ENCODE measurements at regions not wholly inside any gene's neighbourhood (a gene's known extent, or its start where the extent isn't known, plus 50 kb on each side); places are given as distances from the start of the nearest gene placed in this dataset.

DNA sequence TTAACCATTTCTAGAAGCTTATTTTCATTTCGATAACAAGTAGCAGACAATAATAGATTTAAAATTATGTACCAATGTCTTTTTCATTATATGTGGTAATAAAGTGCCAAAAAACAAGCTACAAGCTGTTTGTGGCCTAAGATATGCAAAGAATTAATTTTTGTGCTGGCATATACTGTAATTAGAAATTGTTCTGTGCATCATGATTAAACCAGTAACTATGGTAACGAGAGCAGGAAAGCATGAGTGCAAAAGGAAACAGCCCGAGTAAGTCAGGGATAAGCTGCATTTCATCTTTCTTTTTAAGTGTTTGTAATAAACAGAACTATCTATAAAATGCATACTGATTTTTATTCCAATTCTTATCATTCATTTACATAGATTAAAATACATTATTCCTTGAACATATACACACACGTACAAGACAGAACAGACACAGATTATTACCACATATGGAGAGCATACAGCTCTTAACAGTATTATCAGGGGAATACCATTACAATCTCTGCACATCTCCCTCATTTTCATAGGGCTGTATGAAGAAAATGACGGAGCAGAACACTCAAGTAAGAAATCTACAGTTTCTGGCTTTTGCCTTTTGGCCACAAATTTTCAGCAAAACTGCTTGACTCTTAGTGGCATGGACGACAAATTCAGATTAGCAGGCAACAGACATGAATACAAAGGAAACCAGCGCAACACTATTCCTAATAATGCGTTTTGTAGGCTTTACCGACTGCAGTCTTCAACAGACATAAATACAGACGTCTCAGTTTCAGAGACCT is 121.3 kb upstream of the WDR17 start:
- in situ Hi-C loops (cut with MboI; ENCODE audit: low pct_unique_long_range_greater_than_20kb, low sequenced_read_pairs): no loop called here

DNA sequence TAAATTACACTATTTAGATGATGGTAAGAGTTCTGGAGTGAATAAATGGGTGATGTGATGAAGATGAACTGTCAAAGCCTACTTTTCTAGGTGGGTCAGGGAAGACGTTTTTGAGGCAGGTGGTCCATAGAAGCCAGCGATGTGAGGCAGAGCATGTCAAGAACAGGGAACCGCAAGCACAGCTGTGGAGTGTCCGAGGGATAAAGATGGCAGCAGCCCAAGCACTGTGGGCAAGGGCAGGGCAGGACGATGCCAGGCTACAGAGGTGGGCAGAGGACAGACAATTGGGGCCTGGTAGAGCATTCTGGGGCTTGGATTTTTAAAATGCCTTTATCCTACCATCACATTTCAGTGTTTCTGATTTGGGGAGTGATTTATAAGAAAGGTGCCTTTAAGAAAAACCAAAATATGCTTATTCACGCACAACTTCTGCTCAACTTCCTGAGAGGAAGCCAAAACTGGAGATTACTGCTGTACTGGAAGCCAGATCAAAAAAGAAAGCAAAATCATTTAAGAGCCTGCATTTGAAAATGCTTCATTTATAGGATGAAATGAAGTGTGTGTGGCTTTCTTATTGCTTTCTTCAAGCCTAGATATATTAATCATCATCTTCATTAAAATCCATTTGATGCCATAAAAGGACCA is 119.0 kb upstream of the WDR17 start:
- peak; percentile 35 for DNase-seq
- in situ Hi-C loops (cut with MboI; ENCODE audit: low pct_unique_long_range_greater_than_20kb, low sequenced_read_pairs): no loop called here

More for the DNA sequence above, 121.3 kb upstream of the WDR17 start:
- no peak for DNase-seq

DNA sequence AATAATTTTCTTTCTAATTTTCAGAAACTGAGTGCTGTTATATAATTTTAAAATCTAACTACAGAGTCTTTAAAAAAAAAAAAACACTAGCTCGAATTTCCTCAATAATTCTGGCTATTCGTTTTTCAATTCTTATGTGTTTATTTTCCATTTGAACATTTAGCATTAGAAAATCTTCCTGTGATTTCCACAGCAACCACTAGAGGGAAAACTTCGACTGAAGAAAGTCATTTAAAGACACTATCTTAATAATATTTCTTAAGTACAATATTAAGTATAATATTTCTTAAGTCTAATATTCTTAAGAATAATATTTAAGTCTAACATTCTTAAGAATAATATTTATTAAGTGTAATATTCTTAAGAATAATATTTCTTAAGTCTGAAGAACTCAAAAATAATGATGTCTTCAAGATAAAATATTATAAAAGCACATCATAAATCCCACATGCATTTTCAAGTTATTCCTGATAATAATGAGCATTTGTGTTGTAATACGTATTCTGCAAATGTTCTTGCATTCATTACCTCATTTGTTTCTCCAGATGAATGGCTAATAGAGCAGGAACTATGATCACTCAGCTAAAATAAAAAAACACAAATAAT is 118.4 kb upstream of the WDR17 start:
- peak; percentile 20 for DNase-seq
- in situ Hi-C loops (cut with MboI; ENCODE audit: low pct_unique_long_range_greater_than_20kb, low sequenced_read_pairs): no loop called here

DNA sequence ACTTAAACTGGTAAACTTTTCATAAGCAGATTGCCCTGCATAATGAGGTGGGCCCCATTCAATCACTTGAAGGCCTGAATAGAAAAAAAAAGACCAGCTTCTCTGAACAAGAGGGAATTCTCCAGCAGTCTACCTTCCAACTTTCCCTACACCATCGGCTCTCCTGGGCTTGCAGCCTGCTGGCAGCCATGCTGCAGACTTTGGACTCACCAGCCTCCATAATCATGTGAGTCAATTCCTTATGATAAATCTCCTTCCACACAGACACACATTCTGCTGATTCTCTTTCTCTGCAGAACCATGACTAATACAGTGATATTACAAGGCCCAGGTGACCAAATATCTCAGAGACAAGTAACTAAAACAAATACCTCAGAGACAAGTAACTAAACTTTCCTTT is 113.8 kb upstream of the WDR17 start:
- in situ Hi-C loops (cut with MboI; ENCODE audit: low pct_unique_long_range_greater_than_20kb, low sequenced_read_pairs): no loop called here

DNA sequence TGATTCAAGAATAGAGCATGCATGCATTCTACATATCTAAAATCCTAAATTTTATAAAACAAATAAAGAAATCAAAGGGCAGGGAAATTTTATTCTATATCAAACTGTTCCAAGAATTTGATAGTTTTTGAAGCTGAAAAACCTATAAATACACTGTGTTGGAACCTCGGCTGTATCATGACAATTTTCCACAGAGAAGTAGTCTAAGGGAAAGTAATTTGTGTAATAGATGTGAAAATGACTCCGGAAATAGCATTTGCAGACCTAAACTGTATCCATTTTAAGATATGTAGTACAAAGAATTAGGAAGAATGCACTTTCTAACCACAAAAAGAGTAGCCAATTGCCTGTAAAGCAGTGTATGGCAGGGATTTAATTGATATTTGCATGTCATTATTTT is 112.5 kb upstream of the WDR17 start:
- in situ Hi-C loops (cut with MboI; ENCODE audit: low pct_unique_long_range_greater_than_20kb, low sequenced_read_pairs): no loop called here
- no peak for DNase-seq

More for the DNA sequence above, 113.8 kb upstream of the WDR17 start:
- no peak for DNase-seq

DNA sequence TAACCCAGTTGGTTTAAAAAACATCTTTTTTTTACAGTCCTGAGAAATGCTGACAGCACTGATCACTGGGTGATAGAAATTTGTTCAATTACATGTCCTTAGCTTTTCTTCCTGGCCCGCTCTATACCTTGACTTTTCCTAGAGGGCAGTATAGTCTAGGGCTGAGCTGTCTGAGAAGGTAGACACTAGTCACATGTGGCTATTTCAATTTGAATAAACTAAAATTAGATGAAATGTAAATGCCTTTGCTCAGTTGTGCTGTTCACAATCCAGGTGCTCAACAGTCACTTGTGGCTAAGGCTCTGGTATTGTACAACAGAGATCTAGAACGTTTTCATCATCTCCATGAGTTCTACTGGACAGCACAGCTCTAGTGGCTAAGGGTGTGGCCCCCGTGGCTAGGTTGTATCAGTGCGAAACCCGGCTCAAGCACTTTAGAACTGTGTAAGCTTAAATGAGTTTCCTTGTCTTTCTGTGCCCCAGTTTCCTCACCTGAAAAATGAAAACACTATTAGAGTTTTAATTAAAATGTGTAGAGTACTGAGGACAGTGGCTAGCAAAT is 111.6 kb upstream of the WDR17 start:
- in situ Hi-C loops (cut with MboI; ENCODE audit: low pct_unique_long_range_greater_than_20kb, low sequenced_read_pairs): no loop called here
- DNase-seq: peak; percentile 24

DNA sequence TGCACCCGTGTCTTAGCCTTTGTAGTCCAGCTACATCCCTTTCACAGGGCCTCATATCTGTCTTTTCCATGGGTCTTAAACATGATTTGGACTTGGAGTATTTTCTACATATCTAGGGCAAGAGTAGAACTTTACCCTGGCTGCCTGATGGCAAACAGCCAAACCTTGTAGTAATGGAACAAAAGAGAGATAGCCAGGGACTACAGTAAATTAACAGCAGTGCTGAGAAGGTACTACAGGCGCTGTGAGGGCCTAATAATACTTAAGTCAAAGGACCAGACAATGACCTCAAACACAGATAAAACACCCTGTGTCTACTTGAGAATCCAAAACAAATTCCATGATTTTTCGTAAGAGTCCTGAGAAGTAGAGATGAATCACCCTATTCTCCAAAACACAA is 111.0 kb upstream of the WDR17 start:
- in situ Hi-C loops (cut with MboI; ENCODE audit: low pct_unique_long_range_greater_than_20kb, low sequenced_read_pairs): no loop called here

DNA sequence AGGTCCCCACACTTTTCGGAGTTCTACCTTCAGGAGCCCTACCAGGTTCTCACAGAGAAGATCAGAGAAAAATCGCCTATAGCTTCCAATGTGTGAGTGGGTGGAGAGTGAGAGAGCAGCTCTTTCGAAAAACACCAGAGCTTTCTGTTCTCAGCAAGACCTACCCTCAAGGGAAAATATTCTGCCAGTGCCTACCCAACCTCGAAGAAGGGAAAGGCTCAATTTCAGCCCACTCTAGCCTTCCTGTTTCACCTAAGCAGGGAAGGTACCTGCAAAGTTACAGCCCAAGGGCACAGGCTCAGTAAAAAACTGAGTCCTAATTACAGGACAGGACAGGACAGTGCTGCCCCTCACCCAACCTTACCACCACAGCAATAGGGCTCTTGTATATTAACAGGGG is 104.0 kb upstream of the WDR17 start:
- in situ Hi-C loops (cut with MboI; ENCODE audit: low pct_unique_long_range_greater_than_20kb, low sequenced_read_pairs): no loop called here
- DNase-seq: no peak

More for the DNA sequence above, 111.0 kb upstream of the WDR17 start:
- DNase-seq: no peak

DNA sequence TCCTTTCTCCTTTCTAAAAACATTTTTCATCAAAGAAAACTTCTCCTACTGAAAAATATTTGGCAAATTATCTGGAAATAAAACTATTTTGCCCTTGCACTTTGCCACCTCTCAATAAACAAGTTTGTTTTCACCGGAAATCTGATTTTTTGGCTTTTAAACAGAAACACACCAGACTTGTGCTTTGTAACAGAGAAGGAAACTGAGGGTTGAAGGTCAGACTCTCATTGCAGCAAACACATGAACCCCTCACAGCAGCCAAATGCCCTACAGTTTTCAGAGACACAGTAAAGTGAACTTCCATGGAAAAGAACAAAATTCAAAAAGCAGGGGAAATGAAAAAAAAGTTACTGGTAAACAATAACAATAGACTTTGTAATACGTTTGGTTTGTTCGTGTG is 95.6 kb upstream of the WDR17 start:
- in situ Hi-C loops (cut with MboI; ENCODE audit: low pct_unique_long_range_greater_than_20kb, low sequenced_read_pairs): no loop called here
- DNase-seq: no peak

DNA sequence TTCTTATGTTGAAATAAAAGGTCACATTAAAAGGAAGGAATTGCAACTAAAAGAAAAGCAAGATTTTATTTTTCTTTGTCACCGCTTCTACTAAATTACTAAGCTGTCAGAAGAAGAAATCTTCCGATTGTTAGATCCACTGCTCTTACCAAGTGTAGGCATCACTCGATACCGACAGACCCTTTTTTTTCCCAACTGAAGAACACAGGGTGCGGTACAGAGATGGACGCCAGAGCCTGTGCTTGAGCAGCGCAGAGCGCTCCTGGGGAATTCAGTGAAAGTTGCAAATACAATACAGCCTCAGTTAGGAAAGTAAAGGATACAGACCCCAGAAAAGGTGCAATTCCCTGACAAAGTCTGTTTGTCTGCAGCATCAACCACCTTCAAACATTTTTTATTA is 94.9 kb upstream of the WDR17 start:
- DNase-seq: no peak
- in situ Hi-C loops (cut with MboI; ENCODE audit: low pct_unique_long_range_greater_than_20kb, low sequenced_read_pairs): no loop called here

DNA sequence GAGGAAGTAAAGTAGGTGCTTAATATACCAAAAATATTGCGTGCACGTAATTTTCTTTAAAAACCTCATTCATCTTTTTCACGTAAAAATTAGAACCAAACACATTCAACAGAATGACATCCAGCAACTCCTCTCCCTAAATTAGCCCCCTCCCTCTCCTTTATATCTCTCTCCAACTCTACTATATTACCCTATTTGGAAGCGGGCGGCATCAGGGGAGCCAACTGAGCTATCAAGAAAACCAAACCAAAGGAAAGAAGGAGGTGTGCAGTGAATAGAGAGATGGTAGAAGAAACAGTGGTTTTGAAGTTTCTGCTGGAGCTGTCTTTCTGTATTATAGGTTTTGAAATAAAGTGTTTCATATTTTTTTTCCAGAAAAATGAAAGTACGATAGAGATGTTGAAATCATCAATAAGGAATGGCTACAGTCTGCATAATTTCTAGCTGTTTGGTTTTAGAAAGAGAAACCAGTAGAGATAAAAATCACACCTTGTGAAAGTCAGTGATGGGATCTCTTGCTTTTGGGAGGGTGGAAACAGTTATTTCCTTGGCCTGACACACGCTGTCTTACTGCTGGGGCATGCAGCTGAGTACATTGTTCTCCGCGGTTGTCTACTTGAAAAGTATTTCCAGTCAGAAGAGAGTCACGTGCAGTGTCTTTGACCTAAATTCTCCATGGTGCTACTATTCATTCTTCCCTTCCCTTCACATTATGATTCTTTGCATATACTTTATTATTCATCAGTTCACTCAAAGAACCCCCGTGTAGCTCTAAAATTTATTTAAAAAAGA is 94.1 kb upstream of the WDR17 start:
- no peak for DNase-seq
- in situ Hi-C loops (cut with MboI; ENCODE audit: low pct_unique_long_range_greater_than_20kb, low sequenced_read_pairs): no loop called here

DNA sequence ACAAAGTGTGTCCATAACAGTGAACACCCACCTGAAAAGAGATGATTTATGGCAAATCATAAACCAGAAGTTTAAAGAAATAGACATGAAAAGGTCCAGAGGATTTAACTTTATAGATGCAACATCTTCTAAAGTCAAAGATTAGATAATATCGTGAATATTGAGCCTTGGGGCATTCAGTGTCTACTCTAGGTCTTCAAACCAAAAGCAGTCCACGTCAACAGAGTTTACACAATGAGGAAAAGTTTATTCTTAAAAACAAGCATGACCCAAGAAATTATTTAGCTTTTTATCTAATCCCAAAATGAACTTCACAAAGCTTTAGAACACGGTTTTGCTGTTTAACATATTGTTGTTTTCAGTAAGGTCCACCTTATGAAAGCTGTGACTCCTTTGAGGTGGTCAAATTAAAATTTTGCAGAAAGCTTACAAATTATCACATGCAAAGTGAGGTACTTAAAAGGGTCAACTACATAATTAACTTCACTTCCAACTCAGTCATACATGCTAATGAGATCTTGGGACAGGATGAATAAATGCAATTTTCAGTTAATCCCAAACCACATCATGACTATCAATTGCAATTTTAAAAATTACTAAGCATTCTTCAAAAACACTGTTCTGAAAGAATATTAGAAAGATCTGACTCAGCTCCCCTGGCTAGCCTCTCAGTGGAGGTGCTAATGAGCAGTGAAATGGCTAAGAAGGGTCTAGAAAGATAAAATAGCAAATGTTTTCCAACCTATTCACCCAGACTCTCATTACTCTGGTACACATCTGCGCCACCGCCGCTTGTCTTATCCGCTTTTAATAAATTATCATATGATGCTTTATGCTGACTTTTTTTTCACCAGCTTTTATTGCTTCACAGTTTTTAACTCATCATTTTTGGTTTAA is 92.4 kb upstream of the WDR17 start:
- no peak for DNase-seq
- in situ Hi-C loops (cut with MboI; ENCODE audit: low pct_unique_long_range_greater_than_20kb, low sequenced_read_pairs): no loop called here

DNA sequence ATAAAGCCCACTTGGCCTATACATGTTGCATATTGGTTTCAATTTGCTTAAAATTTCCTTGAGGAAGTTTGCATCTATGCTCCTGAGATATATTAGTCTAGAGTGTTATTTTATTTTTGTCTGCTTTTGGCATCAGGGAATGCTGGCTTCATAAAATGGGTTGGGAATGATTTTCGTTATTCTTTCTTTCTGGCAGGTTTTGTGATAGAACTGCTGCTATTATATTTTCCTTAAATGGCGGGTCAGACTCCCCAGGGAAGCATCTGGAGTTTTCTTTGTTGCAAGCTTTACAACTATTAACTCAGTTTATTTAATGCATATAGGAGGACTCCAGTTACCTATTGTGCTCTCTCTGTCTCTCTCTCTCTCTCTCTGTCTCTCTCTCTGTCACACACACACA is 82.0 kb upstream of the WDR17 start:
- no peak for DNase-seq
- in situ Hi-C loops (cut with MboI; ENCODE audit: low pct_unique_long_range_greater_than_20kb, low sequenced_read_pairs): no loop called here

DNA sequence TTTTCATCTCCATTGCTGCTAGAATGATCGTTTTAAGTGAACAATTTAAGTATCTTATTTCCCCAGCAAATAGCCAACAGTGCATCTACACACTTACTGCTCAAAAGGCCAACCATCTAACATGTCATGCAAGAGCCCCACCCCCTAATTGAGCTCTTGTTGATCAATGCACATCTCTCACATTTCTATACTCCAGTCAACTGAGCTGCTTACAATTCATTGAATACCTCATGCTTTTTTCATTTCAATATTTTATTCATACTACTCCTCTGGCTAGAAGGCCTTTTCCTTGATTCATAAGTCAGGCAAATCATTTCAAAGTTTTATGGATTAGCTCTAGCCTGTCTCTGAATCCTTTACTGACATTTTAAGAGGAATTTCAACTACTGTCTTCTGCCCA is 79.0 kb upstream of the WDR17 start:
- in situ Hi-C loops (cut with MboI; ENCODE audit: low pct_unique_long_range_greater_than_20kb, low sequenced_read_pairs): no loop called here
- no peak for DNase-seq

DNA sequence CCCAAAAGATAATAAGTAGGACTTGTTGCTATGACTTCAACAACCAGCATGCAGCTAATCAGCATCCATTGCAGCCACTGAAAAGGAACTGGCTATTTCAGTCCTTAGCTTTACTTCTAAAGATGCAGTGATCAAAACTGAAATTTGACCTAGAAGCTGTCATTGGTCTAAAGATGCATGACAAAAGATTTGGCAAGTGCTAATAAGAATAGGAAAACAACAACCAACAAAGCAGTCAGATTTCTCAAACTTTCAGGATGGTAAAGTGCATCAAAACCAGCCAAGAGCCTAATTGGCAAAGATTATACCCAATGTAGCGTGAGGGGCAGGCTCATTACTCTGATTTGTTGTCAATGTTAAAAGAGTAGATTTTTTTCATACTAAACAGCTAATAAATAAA is 77.1 kb upstream of the WDR17 start:
- DNase-seq: no peak
- in situ Hi-C loops (cut with MboI; ENCODE audit: low pct_unique_long_range_greater_than_20kb, low sequenced_read_pairs): no loop called here

DNA sequence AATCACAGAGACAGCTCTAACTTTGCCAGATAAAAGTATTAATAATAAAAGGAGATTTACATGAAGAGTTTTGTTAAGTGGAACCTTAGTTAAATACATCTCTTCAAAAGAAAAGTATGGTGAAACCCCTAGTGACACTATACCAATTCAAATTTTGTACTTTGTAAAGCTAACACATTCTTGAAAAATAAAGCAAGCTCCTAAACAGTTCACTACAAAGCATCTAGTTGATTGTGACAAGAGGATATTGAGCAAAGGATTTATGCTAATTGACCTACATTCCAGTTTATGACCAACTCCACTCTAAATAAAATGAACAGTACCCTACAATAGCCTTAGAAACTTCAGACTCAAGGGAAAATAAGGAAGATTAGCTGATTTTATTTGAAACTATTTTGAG is 69.4 kb upstream of the WDR17 start:
- DNase-seq: no peak
- in situ Hi-C loops (cut with MboI; ENCODE audit: low pct_unique_long_range_greater_than_20kb, low sequenced_read_pairs): no loop called here

DNA sequence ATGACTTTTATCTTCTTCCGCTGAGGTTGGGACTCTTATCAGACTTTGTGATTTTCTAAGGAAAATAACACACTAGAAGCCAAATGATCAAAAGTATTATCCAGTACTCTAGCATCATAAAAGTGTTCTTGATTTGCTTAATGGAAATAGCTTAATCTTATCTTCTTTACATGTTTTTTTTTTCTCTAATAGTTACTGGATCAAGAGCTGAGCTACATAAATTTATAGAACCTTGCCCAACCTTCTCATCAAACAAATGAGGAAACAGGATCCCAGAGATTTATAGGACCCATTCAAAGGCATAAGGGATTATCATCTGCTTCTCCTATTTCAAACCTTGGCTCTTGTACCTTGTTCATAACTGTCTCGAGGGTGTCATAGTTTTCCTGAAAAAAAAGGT is 68.3 kb upstream of the WDR17 start:
- DNase-seq: no peak
- in situ Hi-C loops (cut with MboI; ENCODE audit: low pct_unique_long_range_greater_than_20kb, low sequenced_read_pairs): no loop called here

DNA sequence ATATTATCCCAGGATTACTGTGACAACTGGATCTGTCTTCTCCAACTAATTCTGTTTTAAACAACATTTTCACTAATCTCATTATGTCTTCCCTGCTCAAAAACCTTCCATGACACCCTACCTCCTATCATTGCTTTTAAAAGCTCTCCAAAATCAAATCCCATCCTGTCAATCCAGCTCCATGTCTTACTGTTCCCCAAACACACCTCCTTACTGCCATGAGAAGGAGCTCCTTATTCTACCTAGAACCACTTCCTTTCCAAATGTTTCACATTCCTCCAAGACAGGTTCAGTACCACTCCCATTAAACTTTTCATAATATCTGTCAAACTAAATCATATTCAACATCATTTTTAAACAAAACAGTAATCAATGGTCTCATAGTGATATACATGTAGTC is 66.9 kb upstream of the WDR17 start:
- in situ Hi-C loops (cut with MboI; ENCODE audit: low pct_unique_long_range_greater_than_20kb, low sequenced_read_pairs): no loop called here
- peak; percentile 15 for DNase-seq

DNA sequence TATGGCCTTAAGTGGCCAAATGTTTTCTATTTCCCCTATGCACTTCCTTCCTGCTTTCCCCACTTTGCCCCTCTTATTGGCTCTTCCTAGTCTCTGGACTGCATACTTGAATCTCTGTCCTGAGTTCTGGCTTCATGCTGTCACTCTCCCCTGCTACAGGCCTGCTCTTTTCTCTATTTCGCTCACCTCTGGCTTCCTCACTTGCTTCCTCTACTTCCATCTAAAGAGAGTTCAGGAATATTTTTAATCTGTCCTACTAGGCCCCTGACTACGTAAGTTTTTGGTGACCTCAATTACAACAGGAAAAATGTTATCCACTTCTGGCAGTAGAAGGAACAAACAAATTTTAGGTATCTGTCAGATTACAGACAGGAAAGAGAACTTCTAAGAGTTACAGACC is 65.7 kb upstream of the WDR17 start:
- in situ Hi-C loops (cut with MboI; ENCODE audit: low pct_unique_long_range_greater_than_20kb, low sequenced_read_pairs): no loop called here
- DNase-seq: no peak

Measured in KBM-7 (cell line).